ENCODE measurements at regions not wholly inside any gene's neighbourhood (a gene's known extent, or its start where the extent isn't known, plus 50 kb on each side); places are given as distances from the start of the nearest gene placed in this dataset.

GRCh38 chr6:81085431-81085790 is 667.1 kb downstream of the TENT5A start:
- DNase-seq (ENCODE audit: low read depth) = no peak
- ChIA-PET POLR2A (no interaction called here), CTCF (no interaction called here)
- Histone ChIP-seq H3K36me3 (ENCODE audit: control insufficient read depth, insufficient read depth, low read length) (no peaks in the 10 kb centered on the region), H3K27me3 (ENCODE audit: control insufficient read depth, insufficient read depth, low read length) (no peaks in the 10 kb centered on the region), H3K4me3 (ENCODE audit: low read depth, low read length) (no peak overlapping the region)
- no peak for TF ChIP-seq CTCF (IDR thresholded peaks at IDR 0.05; ENCODE audit: insufficient read depth, low read depth, low read length)

- Histone ChIP-seq H3K27me3 (ENCODE audit: control insufficient read depth, insufficient read depth, low read length) (no peaks in the 10 kb centered on the region), H3K36me3 (ENCODE audit: control insufficient read depth, insufficient read depth, low read length) (no peaks in the 10 kb centered on the region), H3K4me3 (ENCODE audit: low read depth, low read length) (no peak overlapping the region)
- CTCF ChIA-PET = no interaction called here
- DNase-seq (ENCODE audit: low read depth) = no peak
- no peak for TF ChIP-seq CTCF (IDR thresholded peaks at IDR 0.05; ENCODE audit: insufficient read depth, low read depth, low read length)
- POLR2A ChIA-PET = no interaction called here
Measured at GRCh38 chr6:81084776-81085430, 667.6 kb downstream of the TENT5A start.

GRCh38 chr6:81075974-81076373 is 676.5 kb downstream of the TENT5A start:
- DNase-seq (ENCODE audit: low read depth) = no peak
- H3K36me3 ChIP-seq (ENCODE audit: control insufficient read depth, insufficient read depth, low read length) = no peaks in the 10 kb centered on the region

GRCh38 chr6:81073318-81073717 is 679.2 kb downstream of the TENT5A start:
- Histone ChIP-seq H3K36me3 (ENCODE audit: control insufficient read depth, insufficient read depth, low read length) (no peaks in the 10 kb centered on the region), H3K4me3 (ENCODE audit: low read depth, low read length) (no peak overlapping the region), H3K27me3 (ENCODE audit: control insufficient read depth, insufficient read depth, low read length) (no peaks in the 10 kb centered on the region)
- DNase-seq (ENCODE audit: low read depth) = no peak
- TF ChIP-seq CTCF (IDR thresholded peaks at IDR 0.05; ENCODE audit: insufficient read depth, low read depth, low read length) = no peak
- POLR2A ChIA-PET = no interaction called here
- CTCF ChIA-PET = no interaction called here

More at GRCh38 chr6:81075974-81076373, 676.5 kb downstream of the TENT5A start:
- ChIA-PET POLR2A (interaction anchor here (0.6 kb wide), 1 partner anchor 22 kb away, joined by 5 read pairs; no protein-coding TSS in a partner anchor), CTCF (interaction anchor here (0.8 to 1.6 kb wide), 7 partner anchors 11 to 131 kb away, joined by 3 to 7 read pairs (median 4); no protein-coding TSS in a partner anchor)
- H3K27me3 ChIP-seq (ENCODE audit: control insufficient read depth, insufficient read depth, low read length) = no peaks in the 10 kb centered on the region
- H3K4me3 ChIP-seq (ENCODE audit: low read depth, low read length) = no peak overlapping the region
- TF ChIP-seq CTCF (IDR thresholded peaks at IDR 0.05; ENCODE audit: insufficient read depth, low read depth, low read length) = peak; percentile 68

GRCh38 chr6:81071121-81071520 is 681.4 kb downstream of the TENT5A start:
- Histone ChIP-seq H3K27me3 (ENCODE audit: control insufficient read depth, insufficient read depth, low read length) (no peaks in the 10 kb centered on the region), H3K4me3 (ENCODE audit: low read depth, low read length) (no peak overlapping the region), H3K36me3 (ENCODE audit: control insufficient read depth, insufficient read depth, low read length) (no peaks in the 10 kb centered on the region)
- DNase-seq (ENCODE audit: low read depth) = no peak
- POLR2A ChIA-PET = no interaction called here
- no peak for TF ChIP-seq CTCF (IDR thresholded peaks at IDR 0.05; ENCODE audit: insufficient read depth, low read depth, low read length)
- CTCF ChIA-PET = no interaction called here
